ENCODE measurements at regions not wholly inside any gene's neighbourhood (a gene's known extent, or its start where the extent isn't known, plus 50 kb on each side); places are given as distances from the start of the nearest gene placed in this dataset.

GRCh38 chr5:61771808-61772207 is 439.8 kb downstream of the ZSWIM6 start:
- TF ChIP-seq CTCF (IDR thresholded peaks at IDR 0.05) = no peak
- no peak for TF ChIP-seq POLR2A (IDR thresholded peaks at IDR 0.05)

Measured in body of pancreas (tissue), 4 donors.